ENCODE measurements at regions not wholly inside any gene's neighbourhood (a gene's known extent, or its start where the extent isn't known, plus 50 kb on each side); places are given as distances from the start of the nearest gene placed in this dataset.

DNA sequence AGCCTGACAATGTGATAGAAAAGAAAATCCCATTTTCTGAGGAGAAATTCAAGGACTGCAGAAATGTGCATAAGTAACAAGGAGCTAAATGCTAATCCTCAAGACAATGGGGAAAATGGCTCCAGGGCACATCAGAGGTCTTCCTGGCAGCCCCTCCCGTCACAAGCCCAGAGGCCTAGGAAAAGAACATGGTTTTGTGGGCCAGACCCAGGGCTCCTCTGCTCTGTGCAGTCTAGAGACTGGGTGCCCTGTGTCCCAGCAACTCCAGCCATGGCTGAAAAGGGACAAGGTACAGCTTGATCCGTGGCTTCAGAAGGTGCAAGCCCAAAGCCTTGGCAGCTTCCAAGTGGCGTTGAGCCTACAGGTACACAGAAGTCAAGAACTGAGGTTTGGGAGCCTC lies 176.8 kb upstream of the SUCLG2 start:
- no peak for DNase-seq
- H3K27ac Mint-ChIP-seq, result no peak overlapping the region
- H3K27me3 Mint-ChIP-seq, result no peaks in the 10 kb centered on the region
- H3K9me3 Mint-ChIP-seq, result peaks cover 46% of the 10 kb centered on the region
- no peaks in the 10 kb centered on the region for H3K4me1 Mint-ChIP-seq (ENCODE audit: low read depth)
- H3K4me3 Mint-ChIP-seq, result no peak overlapping the region
- peaks cover 4% of the 10 kb centered on the region for H3K36me3 Mint-ChIP-seq (ENCODE audit: low read depth)

DNA sequence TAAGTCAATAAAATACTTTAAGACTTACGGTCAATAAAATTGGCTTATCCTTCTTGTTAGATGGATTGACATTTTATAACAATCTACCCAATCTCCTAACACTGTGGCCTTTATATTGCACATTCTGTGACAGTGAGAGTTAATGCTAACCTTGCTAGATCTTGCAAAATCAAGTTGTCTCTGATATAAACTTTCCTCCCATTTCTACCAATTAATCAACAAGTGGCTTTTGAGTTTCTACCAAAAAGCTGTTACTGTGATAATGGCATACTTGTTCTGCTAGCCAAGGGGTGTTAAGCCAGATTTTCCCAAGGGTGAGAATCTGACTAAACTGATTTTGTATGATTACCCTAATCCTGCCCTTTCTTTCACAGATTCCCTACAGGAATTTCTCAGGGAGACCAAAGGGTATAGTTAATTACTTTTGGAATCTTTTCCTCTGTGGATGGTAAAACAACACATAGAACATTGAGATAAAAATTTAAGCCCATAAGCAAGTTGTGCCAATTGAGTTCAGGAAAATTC lies 174.1 kb upstream of the SUCLG2 start:
- no peaks in the 10 kb centered on the region for H3K27me3 Mint-ChIP-seq
- no peak overlapping the region for H3K27ac Mint-ChIP-seq
- H3K4me3 Mint-ChIP-seq, result no peak overlapping the region
- no peaks in the 10 kb centered on the region for H3K4me1 Mint-ChIP-seq (ENCODE audit: low read depth)
- peaks cover 3% of the 10 kb centered on the region for H3K36me3 Mint-ChIP-seq (ENCODE audit: low read depth)
- peaks cover 29% of the 10 kb centered on the region for H3K9me3 Mint-ChIP-seq
- no peak for DNase-seq

DNA sequence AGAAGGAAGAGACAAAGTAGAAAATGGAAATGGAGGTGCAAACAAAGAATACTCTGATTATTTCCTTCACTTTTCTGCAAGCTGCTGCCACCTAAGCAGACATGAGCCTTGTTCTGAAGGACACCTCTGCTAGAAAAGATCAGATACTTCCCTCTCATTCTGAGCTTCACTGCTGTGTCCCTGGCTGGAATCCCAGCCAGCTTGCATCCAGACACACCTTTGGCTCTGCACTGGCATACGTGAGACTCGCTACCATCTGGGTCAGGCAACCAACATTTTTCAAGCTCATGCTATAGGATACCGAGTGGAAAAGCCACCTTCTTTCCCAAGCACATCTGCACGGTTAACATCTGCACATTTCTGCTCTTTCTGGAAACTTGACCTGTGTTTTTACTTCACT lies 166.7 kb upstream of the SUCLG2 start:
- H3K4me3 Mint-ChIP-seq, result no peak overlapping the region
- no peak for DNase-seq
- no peaks in the 10 kb centered on the region for H3K36me3 Mint-ChIP-seq (ENCODE audit: low read depth)
- H3K27ac Mint-ChIP-seq, result no peak overlapping the region
- peaks cover 4% of the 10 kb centered on the region for H3K9me3 Mint-ChIP-seq
- H3K4me1 Mint-ChIP-seq (ENCODE audit: low read depth), result no peaks in the 10 kb centered on the region
- H3K27me3 Mint-ChIP-seq, result no peaks in the 10 kb centered on the region

DNA sequence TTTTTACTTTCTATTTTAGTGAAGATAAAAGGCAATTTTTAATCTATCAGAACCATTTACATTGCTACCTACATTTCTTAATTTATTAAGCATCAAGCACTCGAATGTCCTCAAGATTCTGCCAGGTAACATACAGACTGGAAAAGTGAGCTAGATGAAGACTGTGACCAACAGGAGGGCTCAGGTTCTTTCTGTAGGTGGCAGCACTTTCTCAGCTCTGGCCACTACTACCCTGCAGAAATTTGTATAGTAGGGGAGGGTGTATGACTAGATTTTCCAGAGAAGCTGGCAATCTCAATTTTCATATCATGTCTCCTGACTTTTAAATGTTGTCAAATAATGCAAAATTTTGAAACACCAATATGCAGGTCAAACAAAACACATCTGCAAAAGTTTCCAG lies 165.0 kb upstream of the SUCLG2 start:
- Mint-ChIP-seq H3K27me3 (no peaks in the 10 kb centered on the region), H3K36me3 (ENCODE audit: low read depth) (no peaks in the 10 kb centered on the region), H3K4me1 (ENCODE audit: low read depth) (no peaks in the 10 kb centered on the region), H3K9me3 (no peaks in the 10 kb centered on the region), H3K27ac (no peak overlapping the region), H3K4me3 (no peak overlapping the region)
- no peak for DNase-seq

DNA sequence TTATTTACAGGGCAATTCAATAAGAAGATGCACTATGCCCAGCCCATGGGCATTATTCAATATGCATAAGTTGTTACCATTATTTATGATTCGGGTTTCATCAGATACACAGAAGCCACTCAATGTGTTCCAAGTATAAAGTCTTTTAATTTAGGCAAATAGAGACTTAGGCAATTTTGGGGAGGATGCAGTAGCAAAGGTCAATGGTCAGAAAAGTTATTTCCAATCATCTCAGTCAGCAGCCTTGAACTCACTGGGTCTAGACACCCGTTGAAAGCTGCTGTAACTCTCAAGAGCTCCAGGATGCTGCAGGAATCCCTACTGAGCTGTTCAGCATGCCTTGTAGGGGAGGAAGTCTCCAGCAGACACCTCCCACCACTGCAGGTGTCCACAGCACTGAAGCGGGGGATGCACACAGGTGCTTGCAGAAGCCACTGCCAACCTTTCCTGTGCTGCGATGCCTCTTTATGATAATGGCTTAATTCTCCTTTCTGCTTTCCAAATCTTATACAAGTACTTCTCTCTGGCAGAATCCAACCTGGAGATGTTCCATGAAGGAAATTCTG lies 155.0 kb upstream of the SUCLG2 start:
- Mint-ChIP-seq H3K9me3 (no peaks in the 10 kb centered on the region), H3K36me3 (ENCODE audit: low read depth) (no peaks in the 10 kb centered on the region), H3K4me3 (no peak overlapping the region), H3K27ac (no peak overlapping the region), H3K4me1 (ENCODE audit: low read depth) (no peaks in the 10 kb centered on the region), H3K27me3 (no peaks in the 10 kb centered on the region)
- DNase-seq, result no peak

DNA sequence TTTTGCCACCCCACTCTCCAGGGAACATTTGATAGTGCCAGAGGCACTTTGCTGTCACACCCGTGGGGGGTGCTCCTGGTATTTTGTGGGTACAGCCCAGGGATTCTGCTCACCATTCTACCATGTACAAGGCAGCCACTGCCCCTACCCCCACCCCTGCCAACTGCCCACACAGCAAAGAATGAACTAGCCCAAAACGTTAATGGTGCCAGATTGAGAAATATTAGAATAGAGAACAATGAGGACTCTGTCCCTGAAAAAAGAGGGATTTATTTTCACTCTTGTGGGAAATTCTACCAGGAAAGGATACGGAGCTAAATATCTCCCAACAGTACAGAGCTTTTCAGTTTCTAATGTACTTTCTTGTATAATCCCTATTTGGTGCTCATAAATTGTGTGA lies 154.5 kb upstream of the SUCLG2 start:
- no peak for DNase-seq
- Mint-ChIP-seq H3K36me3 (ENCODE audit: low read depth) (no peaks in the 10 kb centered on the region), H3K4me3 (no peak overlapping the region), H3K9me3 (peaks cover 1% of the 10 kb centered on the region), H3K4me1 (ENCODE audit: low read depth) (no peaks in the 10 kb centered on the region), H3K27me3 (no peaks in the 10 kb centered on the region), H3K27ac (no peak overlapping the region)

DNA sequence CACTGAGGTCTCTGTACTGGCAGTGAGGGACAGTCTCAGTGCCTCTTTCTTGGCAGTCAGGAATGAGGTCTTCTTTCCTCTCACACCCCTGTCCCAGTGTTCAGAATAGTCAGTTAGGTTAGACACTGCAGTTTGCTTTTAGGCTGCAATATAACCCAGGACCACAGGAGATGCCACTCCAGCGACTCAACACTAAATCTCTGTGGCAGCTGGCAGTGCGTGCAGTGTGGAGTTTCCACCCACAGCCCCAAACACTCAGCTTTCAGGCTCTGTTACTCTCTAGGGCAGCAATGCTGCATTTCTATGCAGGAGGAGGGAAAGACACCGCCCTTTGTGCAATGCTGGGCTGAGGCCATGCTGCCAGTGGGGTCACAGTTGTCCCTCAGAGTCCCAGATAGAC lies 150.2 kb upstream of the SUCLG2 start:
- peaks cover 18% of the 10 kb centered on the region for H3K9me3 Mint-ChIP-seq

DNA sequence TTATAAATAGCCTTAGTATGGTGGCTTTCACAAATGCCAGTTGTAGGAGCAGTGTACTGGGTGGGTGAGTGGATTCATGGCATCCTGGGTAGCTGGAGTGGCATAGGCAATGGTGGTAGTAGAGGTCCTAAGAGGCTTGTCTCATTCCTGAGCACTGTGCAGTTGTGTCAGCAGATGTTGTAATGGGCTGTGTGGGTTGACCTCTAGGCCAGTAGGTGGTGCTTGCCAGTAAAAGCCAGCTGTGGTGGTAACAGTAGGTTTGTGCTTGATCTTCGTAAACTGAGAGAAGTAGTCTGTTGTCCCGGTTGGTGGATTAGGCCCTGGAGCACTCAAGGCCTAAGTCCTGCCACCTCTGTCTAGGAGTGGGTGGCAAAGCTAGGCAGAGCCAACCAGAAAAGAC lies 149.7 kb upstream of the SUCLG2 start:
- DNase-seq, result no peak
- no peak overlapping the region for H3K27ac Mint-ChIP-seq
- H3K4me3 Mint-ChIP-seq, result no peak overlapping the region
- peaks cover 18% of the 10 kb centered on the region for H3K9me3 Mint-ChIP-seq
- no peaks in the 10 kb centered on the region for H3K27me3 Mint-ChIP-seq
- no peaks in the 10 kb centered on the region for H3K4me1 Mint-ChIP-seq (ENCODE audit: low read depth)
- peaks cover 8% of the 10 kb centered on the region for H3K36me3 Mint-ChIP-seq (ENCODE audit: low read depth)

More for the DNA sequence above, 150.2 kb upstream of the SUCLG2 start:
- H3K36me3 Mint-ChIP-seq (ENCODE audit: low read depth), result peaks cover 8% of the 10 kb centered on the region
- H3K4me3 Mint-ChIP-seq, result no peak overlapping the region
- no peak for DNase-seq
- no peaks in the 10 kb centered on the region for H3K4me1 Mint-ChIP-seq (ENCODE audit: low read depth)
- no peaks in the 10 kb centered on the region for H3K27me3 Mint-ChIP-seq
- H3K27ac Mint-ChIP-seq, result no peak overlapping the region

DNA sequence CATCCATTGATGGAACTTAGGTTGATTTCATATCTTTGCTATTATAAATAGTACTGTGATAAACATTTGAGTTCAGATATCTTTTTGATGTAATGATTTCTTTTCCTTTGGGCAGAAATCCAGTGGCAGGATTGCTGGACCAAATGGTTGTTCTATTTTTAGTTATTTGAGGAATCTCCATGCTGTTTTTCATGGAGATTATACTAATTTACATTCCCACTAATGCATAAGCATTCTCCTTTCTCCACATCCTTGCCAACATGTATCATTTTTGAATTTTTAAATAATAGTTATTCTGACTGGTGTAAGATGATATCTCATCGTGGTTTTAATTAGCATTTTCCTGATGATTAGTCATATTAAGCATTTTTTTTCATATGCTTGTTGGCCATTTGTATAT lies 144.0 kb upstream of the SUCLG2 start:
- no peak overlapping the region for H3K27ac Mint-ChIP-seq
- DNase-seq, result no peak

DNA sequence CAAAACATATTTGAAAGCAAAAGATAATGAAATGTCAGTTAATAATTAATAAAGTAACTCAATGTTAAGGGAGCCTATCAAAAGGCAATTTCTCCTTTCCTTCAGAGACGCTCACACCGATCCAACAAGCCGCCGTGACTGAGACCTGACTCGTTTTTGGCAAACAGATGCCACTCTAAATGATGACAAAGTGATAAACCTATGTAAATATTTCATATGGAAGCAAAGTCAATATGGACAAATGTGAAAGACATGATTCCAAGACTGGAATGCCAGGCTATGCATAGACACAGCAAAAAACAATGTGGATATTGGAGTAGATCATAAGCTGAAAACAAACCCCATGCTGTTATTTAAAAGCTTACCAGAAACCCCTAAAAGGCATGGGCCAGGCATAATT lies 137.2 kb upstream of the SUCLG2 start:
- Mint-ChIP-seq H3K27ac (no peak overlapping the region), H3K4me1 (ENCODE audit: low read depth) (peaks cover 16% of the 10 kb centered on the region), H3K9me3 (no peaks in the 10 kb centered on the region), H3K27me3 (no peaks in the 10 kb centered on the region), H3K36me3 (ENCODE audit: low read depth) (no peaks in the 10 kb centered on the region), H3K4me3 (no peak overlapping the region)
- DNase-seq, result no peak

More for the DNA sequence above, 144.0 kb upstream of the SUCLG2 start:
- Mint-ChIP-seq H3K9me3 (peaks cover 12% of the 10 kb centered on the region), H3K27me3 (no peaks in the 10 kb centered on the region), H3K36me3 (ENCODE audit: low read depth) (peaks cover 5% of the 10 kb centered on the region), H3K4me1 (ENCODE audit: low read depth) (peaks cover 4% of the 10 kb centered on the region), H3K4me3 (no peak overlapping the region)

DNA sequence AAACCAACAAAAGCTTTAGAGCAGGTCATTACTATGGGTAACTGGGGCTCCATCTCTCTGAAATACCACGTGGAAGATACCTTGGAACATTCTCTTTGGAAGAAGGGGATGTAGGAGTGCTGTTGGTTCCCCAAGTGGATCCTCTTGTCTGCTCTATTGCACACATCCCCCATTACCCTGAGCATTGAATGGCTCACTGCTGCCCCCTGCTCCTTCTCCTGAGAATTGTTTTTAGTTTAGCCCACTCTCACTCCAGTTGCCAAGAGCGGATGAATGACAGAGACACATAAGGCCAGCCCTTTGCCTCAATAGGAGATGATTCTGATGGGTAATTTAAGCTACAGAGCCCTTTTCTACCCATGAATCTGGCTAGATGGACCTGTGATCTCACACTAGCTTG lies 135.6 kb upstream of the SUCLG2 start:
- H3K36me3 Mint-ChIP-seq (ENCODE audit: low read depth), result peaks cover 3% of the 10 kb centered on the region
- H3K4me3 Mint-ChIP-seq, result no peak overlapping the region
- DNase-seq, result peak; percentile 68
- peaks cover 10% of the 10 kb centered on the region for H3K9me3 Mint-ChIP-seq
- H3K27me3 Mint-ChIP-seq, result no peaks in the 10 kb centered on the region
- peaks cover 14% of the 10 kb centered on the region for H3K4me1 Mint-ChIP-seq (ENCODE audit: low read depth)
- no peak overlapping the region for H3K27ac Mint-ChIP-seq

DNA sequence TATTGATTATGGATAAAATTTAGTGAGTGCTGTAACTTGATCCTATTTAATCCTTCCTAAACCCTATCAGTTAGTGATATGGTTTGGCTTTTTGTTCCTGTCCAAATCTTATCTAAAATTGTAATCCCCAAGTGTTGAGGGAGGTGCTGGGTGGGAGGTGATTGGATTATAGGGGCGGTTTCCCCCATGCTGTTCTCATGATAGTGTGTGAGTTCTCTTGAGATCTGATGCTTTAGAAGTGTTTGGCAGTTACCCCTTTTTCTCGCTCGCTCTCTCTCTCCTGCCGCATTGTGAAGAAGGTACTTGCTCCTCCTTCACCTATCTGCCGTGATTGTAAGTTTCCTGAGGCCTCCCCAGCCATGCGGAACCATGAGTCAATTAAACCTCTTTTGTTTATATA lies 134.0 kb upstream of the SUCLG2 start:
- peaks cover 13% of the 10 kb centered on the region for H3K4me1 Mint-ChIP-seq (ENCODE audit: low read depth)
- peaks cover 3% of the 10 kb centered on the region for H3K36me3 Mint-ChIP-seq (ENCODE audit: low read depth)

DNA sequence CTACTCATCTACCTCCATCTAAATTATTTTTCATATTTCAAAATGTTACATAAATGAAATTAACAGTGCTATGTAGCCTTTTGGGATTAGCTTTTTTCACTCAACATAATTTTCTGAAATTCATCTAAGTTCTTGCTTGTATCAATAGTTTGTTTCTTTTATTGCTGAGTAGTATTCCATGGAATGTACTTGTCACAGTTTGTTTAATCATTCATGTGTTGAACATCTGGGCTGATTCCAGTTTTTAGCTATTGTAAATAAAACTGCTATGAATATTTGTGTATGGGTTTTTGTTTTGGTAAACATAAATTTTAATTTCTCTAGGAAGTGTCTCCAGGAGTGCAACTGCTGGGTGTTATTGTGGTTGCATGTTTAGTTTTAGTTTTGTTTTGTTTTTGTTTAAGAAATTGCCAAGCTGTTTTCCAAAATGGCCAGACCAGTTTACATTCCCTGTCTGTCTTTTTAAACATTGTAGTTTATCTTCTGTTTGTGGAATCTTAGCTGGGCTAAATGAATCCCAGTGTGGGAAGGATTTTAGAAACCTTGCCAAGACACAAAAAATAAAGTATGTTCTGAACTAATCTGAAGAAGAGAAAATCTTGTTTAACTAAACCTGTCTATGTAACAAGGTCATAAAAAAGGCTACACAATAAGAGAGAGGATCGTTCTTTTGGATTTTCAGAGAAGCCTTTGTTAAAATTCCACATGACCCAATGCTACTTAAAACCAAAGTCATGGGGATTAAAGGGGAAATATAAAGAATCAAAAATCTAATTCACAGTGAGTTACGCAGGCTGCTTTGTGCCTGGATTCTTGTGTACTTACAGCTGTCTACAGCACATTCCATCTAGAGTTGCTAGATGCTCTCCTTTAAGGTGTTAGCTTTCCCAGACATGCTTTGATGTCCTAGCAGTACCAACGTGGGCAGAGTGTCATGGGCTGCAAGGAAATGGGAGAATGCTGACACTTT lies 129.2 kb upstream of the SUCLG2 start:
- no peaks in the 10 kb centered on the region for H3K4me1 Mint-ChIP-seq (ENCODE audit: low read depth)
- DNase-seq, result no peak
- H3K27me3 Mint-ChIP-seq, result no peaks in the 10 kb centered on the region
- H3K27ac Mint-ChIP-seq, result no peak overlapping the region
- peaks cover 7% of the 10 kb centered on the region for H3K36me3 Mint-ChIP-seq (ENCODE audit: low read depth)
- H3K9me3 Mint-ChIP-seq, result peaks cover 32% of the 10 kb centered on the region
- no peak overlapping the region for H3K4me3 Mint-ChIP-seq

More for the DNA sequence above, 134.0 kb upstream of the SUCLG2 start:
- peaks cover 18% of the 10 kb centered on the region for H3K9me3 Mint-ChIP-seq
- no peak for DNase-seq
- H3K27me3 Mint-ChIP-seq, result no peaks in the 10 kb centered on the region
- H3K27ac Mint-ChIP-seq, result no peak overlapping the region
- no peak overlapping the region for H3K4me3 Mint-ChIP-seq

DNA sequence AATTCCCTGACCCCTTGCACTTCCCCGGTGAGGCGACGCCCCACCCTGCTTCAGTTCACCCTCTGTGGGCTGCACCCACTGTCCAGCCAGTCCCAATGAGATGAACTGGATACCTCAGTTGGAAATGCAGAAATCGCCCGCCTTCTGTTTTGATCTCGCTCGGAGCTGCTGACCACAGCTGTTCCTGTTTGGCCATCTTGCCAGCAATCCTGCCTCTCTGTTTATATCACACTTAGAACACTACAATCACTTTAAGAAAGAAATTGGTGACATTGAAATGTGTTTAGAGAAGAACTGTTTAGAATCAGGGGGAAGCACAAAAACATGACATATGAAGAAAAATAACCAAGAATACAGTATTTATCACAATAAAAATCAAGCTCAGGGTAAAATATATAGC lies 127.5 kb upstream of the SUCLG2 start:
- H3K27ac Mint-ChIP-seq, result no peak overlapping the region
- no peaks in the 10 kb centered on the region for H3K27me3 Mint-ChIP-seq
- no peaks in the 10 kb centered on the region for H3K4me1 Mint-ChIP-seq (ENCODE audit: low read depth)
- peaks cover 7% of the 10 kb centered on the region for H3K36me3 Mint-ChIP-seq (ENCODE audit: low read depth)
- peaks cover 38% of the 10 kb centered on the region for H3K9me3 Mint-ChIP-seq
- H3K4me3 Mint-ChIP-seq, result no peak overlapping the region
- no peak for DNase-seq

DNA sequence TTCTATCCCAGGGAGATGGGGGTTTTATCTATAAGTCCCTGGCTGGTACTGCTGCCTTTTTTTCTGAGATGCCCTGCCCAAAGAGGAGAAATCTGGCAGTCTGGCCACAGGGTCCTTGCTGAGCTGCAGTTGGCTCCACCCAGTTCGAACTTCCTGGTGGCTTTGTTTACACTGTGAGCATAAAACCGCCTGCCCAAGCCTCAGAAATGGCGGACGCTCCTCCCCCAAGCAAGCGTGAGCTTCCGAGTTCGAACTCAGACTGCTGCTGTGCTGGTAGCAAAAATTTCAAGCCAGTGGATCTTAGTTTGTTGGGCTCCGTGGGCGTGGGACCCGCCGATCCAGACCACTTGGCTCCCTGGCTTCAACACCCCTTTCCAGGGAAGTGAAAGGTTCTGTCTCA lies 126.8 kb upstream of the SUCLG2 start:
- no peaks in the 10 kb centered on the region for H3K27me3 Mint-ChIP-seq
- H3K4me3 Mint-ChIP-seq, result no peak overlapping the region
- H3K27ac Mint-ChIP-seq, result no peak overlapping the region
- no peak for DNase-seq
- peaks cover 38% of the 10 kb centered on the region for H3K9me3 Mint-ChIP-seq
- no peaks in the 10 kb centered on the region for H3K4me1 Mint-ChIP-seq (ENCODE audit: low read depth)
- H3K36me3 Mint-ChIP-seq (ENCODE audit: low read depth), result peaks cover 7% of the 10 kb centered on the region
